GM12878 (cell line): ENCODE measurements at regions not wholly inside any gene's neighbourhood (a gene's known extent, or its start where the extent isn't known, plus 50 kb on each side); places are given as distances from the start of the nearest gene placed in this dataset.

Experiments used
- CREM ChIP-seq: IDR thresholded peaks from 2 replicates; pipeline ENCODE4 v1.6.1; 2014; ENCODE audit warnings: antibody characterized with exemption, low read depth
- POLR2A ChIP-seq: IDR thresholded peaks from 2 replicates; pipeline ENCODE4 v1.6.1; 2011; ENCODE audit warnings: low read depth, mild to moderate bottlenecking, low read length
- RB1 ChIP-seq: fragments of 450-650 bp; formaldehyde crosslinking; IDR thresholded peaks from 2 replicates; pipeline ENCODE4 v1.6.1; 2017; ENCODE audit warnings: mild to moderate bottlenecking, borderline replicate concordance
- RCOR1 ChIP-seq: conservative IDR thresholded peaks from 2 replicates; pipeline ENCODE4 v1.6.1; 2012; ENCODE audit warnings: low read depth, low read length, improper control_type of control experiment
- SUZ12 ChIP-seq: fragments of 200-600 bp; sonication (generic); IDR thresholded peaks from one replicate; pipeline ENCODE4 v1.6.1; 2018; ENCODE audit warnings: antibody characterized with exemption, mild to moderate bottlenecking; ENCODE audit not compliant: unreplicated experiment
- TF ChIP-seq, protein P1 (sequence below): fragments of 450-650 bp; formaldehyde crosslinking; IDR thresholded peaks from 2 replicates; pipeline ENCODE4 v1.4.0; 2022; ENCODE audit warnings: mild to moderate bottlenecking, moderate library complexity
- TF ChIP-seq, protein P2 (sequence below): fragments of 450-650 bp; IDR thresholded peaks from 2 replicates; pipeline ENCODE4 v1.6.1; 2018; ENCODE audit warnings: mild to moderate bottlenecking, low read depth, moderate library complexity; ENCODE audit not compliant: partially characterized antibody
- TF ChIP-seq, protein P3 (sequence below): fragments of 450-650 bp; IDR thresholded peaks from 2 replicates; pipeline ENCODE4 v1.6.1; 2017; ENCODE audit warnings: mild to moderate bottlenecking, low read depth, inconsistent platforms; ENCODE audit not compliant: poor library complexity, severe bottlenecking
- TF ChIP-seq, protein P4 (sequence below): fragments of 450-650 bp; IDR thresholded peaks from 2 replicates; pipeline ENCODE4 v1.6.1; 2017; ENCODE audit warnings: mild to moderate bottlenecking, moderate library complexity

DNA sequence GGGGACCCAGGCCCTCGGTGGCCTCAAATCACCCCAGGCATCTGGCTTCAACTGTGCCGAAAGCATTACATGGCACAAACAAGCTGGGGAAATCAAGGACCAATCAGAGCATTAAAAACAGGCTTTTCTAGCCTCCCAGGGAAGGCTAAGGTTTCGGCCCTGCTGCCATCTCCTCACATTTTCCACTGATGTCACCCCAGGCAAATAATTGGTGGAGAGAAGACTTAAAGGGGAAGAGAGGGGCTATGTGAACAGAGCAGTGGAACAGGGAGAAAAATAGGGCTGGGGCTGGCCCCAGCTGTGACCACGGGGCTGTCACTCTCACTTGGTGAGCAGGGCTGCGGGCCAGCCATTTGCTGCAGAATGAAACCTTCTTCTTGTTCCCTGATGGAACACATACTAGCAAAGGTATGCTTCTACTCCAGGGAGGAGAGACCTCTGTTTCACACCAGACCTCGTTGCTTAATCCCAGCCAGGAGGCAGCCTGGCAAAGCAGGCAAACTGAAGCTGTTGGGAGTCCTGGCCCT lies 581.3 kb downstream of the SOX6 start (continued):
- TF ChIP-seq SUZ12 (no peak), CREM (no peak), RB1 (no peak), RCOR1 (no peak), POLR2A (no peak)
- TF ChIP-seq, protein P1, sequence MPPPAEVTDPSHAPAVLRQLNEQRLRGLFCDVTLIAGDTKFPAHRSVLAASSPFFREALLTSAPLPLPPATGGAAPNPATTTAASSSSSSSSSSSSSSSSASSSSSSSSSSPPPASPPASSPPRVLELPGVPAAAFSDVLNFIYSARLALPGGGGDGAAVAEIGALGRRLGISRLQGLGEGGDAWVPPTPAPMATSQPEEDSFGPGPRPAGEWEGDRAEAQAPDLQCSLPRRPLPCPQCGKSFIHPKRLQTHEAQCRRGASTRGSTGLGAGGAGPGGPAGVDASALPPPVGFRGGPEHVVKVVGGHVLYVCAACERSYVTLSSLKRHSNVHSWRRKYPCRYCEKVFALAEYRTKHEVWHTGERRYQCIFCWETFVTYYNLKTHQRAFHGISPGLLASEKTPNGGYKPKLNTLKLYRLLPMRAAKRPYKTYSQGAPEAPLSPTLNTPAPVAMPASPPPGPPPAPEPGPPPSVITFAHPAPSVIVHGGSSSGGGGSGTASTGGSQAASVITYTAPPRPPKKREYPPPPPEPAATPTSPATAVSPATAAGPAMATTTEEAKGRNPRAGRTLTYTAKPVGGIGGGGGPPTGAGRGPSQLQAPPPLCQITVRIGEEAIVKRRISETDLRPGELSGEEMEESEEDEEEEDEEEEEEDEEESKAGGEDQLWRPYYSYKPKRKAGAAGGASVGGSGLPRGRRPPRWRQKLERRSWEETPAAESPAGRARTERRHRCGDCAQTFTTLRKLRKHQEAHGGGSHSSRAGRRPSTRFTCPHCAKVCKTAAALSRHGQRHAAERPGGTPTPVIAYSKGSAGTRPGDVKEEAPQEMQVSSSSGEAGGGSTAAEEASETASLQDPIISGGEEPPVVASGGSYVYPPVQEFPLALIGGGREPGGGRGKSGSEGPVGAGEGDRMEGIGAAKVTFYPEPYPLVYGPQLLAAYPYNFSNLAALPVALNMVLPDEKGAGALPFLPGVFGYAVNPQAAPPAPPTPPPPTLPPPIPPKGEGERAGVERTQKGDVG: no peak
- TF ChIP-seq, protein P2, sequence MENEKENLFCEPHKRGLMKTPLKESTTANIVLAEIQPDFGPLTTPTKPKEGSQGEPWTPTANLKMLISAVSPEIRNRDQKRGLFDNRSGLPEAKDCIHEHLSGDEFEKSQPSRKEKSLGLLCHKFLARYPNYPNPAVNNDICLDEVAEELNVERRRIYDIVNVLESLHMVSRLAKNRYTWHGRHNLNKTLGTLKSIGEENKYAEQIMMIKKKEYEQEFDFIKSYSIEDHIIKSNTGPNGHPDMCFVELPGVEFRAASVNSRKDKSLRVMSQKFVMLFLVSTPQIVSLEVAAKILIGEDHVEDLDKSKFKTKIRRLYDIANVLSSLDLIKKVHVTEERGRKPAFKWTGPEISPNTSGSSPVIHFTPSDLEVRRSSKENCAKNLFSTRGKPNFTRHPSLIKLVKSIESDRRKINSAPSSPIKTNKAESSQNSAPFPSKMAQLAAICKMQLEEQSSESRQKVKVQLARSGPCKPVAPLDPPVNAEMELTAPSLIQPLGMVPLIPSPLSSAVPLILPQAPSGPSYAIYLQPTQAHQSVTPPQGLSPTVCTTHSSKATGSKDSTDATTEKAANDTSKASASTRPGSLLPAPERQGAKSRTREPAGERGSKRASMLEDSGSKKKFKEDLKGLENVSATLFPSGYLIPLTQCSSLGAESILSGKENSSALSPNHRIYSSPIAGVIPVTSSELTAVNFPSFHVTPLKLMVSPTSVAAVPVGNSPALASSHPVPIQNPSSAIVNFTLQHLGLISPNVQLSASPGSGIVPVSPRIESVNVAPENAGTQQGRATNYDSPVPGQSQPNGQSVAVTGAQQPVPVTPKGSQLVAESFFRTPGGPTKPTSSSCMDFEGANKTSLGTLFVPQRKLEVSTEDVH: no peak
- TF ChIP-seq, protein P3, sequence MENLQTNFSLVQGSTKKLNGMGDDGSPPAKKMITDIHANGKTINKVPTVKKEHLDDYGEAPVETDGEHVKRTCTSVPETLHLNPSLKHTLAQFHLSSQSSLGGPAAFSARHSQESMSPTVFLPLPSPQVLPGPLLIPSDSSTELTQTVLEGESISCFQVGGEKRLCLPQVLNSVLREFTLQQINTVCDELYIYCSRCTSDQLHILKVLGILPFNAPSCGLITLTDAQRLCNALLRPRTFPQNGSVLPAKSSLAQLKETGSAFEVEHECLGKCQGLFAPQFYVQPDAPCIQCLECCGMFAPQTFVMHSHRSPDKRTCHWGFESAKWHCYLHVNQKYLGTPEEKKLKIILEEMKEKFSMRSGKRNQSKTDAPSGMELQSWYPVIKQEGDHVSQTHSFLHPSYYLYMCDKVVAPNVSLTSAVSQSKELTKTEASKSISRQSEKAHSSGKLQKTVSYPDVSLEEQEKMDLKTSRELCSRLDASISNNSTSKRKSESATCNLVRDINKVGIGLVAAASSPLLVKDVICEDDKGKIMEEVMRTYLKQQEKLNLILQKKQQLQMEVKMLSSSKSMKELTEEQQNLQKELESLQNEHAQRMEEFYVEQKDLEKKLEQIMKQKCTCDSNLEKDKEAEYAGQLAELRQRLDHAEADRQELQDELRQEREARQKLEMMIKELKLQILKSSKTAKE: no peak
- TF ChIP-seq, protein P4, sequence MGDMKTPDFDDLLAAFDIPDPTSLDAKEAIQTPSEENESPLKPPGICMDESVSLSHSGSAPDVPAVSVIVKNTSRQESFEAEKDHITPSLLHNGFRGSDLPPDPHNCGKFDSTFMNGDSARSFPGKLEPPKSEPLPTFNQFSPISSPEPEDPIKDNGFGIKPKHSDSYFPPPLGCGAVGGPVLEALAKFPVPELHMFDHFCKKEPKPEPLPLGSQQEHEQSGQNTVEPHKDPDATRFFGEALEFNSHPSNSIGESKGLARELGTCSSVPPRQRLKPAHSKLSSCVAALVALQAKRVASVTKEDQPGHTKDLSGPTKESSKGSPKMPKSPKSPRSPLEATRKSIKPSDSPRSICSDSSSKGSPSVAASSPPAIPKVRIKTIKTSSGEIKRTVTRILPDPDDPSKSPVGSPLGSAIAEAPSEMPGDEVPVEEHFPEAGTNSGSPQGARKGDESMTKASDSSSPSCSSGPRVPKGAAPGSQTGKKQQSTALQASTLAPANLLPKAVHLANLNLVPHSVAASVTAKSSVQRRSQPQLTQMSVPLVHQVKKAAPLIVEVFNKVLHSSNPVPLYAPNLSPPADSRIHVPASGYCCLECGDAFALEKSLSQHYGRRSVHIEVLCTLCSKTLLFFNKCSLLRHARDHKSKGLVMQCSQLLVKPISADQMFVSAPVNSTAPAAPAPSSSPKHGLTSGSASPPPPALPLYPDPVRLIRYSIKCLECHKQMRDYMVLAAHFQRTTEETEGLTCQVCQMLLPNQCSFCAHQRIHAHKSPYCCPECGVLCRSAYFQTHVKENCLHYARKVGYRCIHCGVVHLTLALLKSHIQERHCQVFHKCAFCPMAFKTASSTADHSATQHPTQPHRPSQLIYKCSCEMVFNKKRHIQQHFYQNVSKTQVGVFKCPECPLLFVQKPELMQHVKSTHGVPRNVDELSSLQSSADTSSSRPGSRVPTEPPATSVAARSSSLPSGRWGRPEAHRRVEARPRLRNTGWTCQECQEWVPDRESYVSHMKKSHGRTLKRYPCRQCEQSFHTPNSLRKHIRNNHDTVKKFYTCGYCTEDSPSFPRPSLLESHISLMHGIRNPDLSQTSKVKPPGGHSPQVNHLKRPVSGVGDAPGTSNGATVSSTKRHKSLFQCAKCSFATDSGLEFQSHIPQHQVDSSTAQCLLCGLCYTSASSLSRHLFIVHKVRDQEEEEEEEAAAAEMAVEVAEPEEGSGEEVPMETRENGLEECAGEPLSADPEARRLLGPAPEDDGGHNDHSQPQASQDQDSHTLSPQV: no peak
